GM19239 (cell line): ENCODE measurements at regions not wholly inside any gene's neighbourhood (a gene's known extent, or its start where the extent isn't known, plus 50 kb on each side); places are given as distances from the start of the nearest gene placed in this dataset.

Source experiments
- DNase-seq: peaks from one replicate; pipeline ENCODE4 v3.0.0; 2011; ENCODE audit warnings: low spot score; ENCODE audit not compliant: insufficient read length
- FAIRE-seq: peaks from 2 replicates; lab custom pipeline; 2011; peaks lifted over from hg19 to GRCh38; lab: Jason Lieb, UNC

- no peak for DNase-seq
These were observed 71.1 kb upstream of the CTDP1 start for GRCh38 chr18:79608535-79608934.

GRCh38 chr18:79608999-79609461 lies 70.6 kb upstream of the CTDP1 start:
- FAIRE-seq (no peak), DNase-seq (no peak)

More at GRCh38 chr18:79608535-79608934, 71.1 kb upstream of the CTDP1 start:
- FAIRE-seq, result no peak

GRCh38 chr18:79609841-79610281 lies 69.7 kb upstream of the CTDP1 start:
- FAIRE-seq (no peak), DNase-seq (no peak)

GRCh38 chr18:79610461-79611039 lies 69.1 kb upstream of the CTDP1 start:
- DNase-seq, result no peak
- FAIRE-seq, result no peak

- FAIRE-seq (no peak), DNase-seq (no peak)
These were observed 68.4 kb upstream of the CTDP1 start for GRCh38 chr18:79611040-79611681.

- DNase-seq (no peak), FAIRE-seq (no peak)
These were observed 67.1 kb upstream of the CTDP1 start for GRCh38 chr18:79612291-79613108.

- no peak for FAIRE-seq
- no peak for DNase-seq
These were observed 66.2 kb upstream of the CTDP1 start for GRCh38 chr18:79613186-79613931.

GRCh38 chr18:79614211-79614955 lies 65.2 kb upstream of the CTDP1 start:
- FAIRE-seq (no peak), DNase-seq (no peak)

- FAIRE-seq, result no peak
- no peak for DNase-seq
These were observed 64.5 kb upstream of the CTDP1 start for GRCh38 chr18:79615091-79615490.

- FAIRE-seq (no peak), DNase-seq (no peak)
These were observed 64.0 kb upstream of the CTDP1 start for GRCh38 chr18:79615586-79615985.

- FAIRE-seq (no peak), DNase-seq (no peak)
These were observed 62.7 kb upstream of the CTDP1 start for GRCh38 chr18:79616651-79617510.

GRCh38 chr18:79617511-79618500 lies 61.8 kb upstream of the CTDP1 start:
- no peak for FAIRE-seq
- no peak for DNase-seq

- FAIRE-seq (no peak), DNase-seq (no peak)
These were observed 58.9 kb upstream of the CTDP1 start for GRCh38 chr18:79620576-79621165.

GRCh38 chr18:79621501-79621900 lies 58.1 kb upstream of the CTDP1 start:
- DNase-seq (no peak), FAIRE-seq (no peak)

GRCh38 chr18:79622004-79622403 lies 57.6 kb upstream of the CTDP1 start:
- no peak for DNase-seq
- no peak for FAIRE-seq

- DNase-seq, result no peak
- FAIRE-seq, result peak; percentile 35
These were observed 55.0 kb upstream of the CTDP1 start for GRCh38 chr18:79624356-79625170.
